Activated CD4-positive, alpha-beta T cell treated with anti-CD3 and anti-CD28 coated beads for 36 hours (primary cell): ENCODE measurements at regions not wholly inside any gene's neighbourhood (a gene's known extent, or its start where the extent isn't known, plus 50 kb on each side); places are given as distances from the start of the nearest gene placed in this dataset.

Experiments
- ATAC-seq: fragments of 200-7000 bp; cut with Tn5 transposase; one replicate; pipeline ENCODE4 v1.10.0; 2021; ENCODE audit warnings: mild to moderate bottlenecking, moderate library complexity
- CTCF ChIA-PET: fragments of 350-600 bp; sonication (Branson Sonifier 250); formaldehyde crosslinking; loops from one replicate; lab custom pipeline; 2021; ENCODE audit warnings: antibody characterized with exemption; lab: Charles Lee
- POLR2A ChIA-PET: fragments of 350-600 bp; sonication (Branson Sonifier 250); formaldehyde crosslinking; loops from one replicate; lab custom pipeline; 2021; ENCODE audit warnings: antibody characterized with exemption, inconsistent platforms; lab: Charles Lee
- DNase-seq: peaks from one replicate; pipeline ENCODE4 v3.0.0-alpha.2; 2020
- H3K27ac Mint-ChIP-seq: one replicate; pipeline ENCODE4 v1.8.0; 2021; ENCODE audit warnings: mixed read lengths
- H3K27me3 Mint-ChIP-seq: one replicate; pipeline ENCODE4 v1.8.0; 2021; ENCODE audit warnings: mixed read lengths
- H3K36me3 Mint-ChIP-seq: one replicate; pipeline ENCODE4 v1.8.0; 2021; ENCODE audit warnings: low read depth, mixed read lengths
- H3K4me1 Mint-ChIP-seq: one replicate; pipeline ENCODE4 v1.8.0; 2021; ENCODE audit warnings: mixed read lengths
- H3K4me3 Mint-ChIP-seq: one replicate; pipeline ENCODE4 v1.8.0; 2021; ENCODE audit warnings: mild to moderate bottlenecking, moderate library complexity, mixed read lengths
- H3K9me3 Mint-ChIP-seq: one replicate; pipeline ENCODE4 v1.8.0; 2021; ENCODE audit warnings: low read depth, mixed read lengths
- intact Hi-C, 2 experiments: fragments of 100-400 bp; cut with DNase I in 1 of 2; cut with micrococcal nuclease in 1 of 2; formaldehyde crosslinking; loops; one replicate each; pipeline versions ENCODE4 v1.14.2 to v1.15.1; 2022 to 2024; cut with DNase I, micrococcal nuclease

GRCh38 chr9:81371824-81372223 is 317.5 kb downstream of the TLE1 start:
- H3K36me3 Mint-ChIP-seq: no peaks in the 10 kb centered on the region
- DNase-seq: no peak
- H3K27me3 Mint-ChIP-seq: no peaks in the 10 kb centered on the region
- POLR2A ChIA-PET: no interaction called here
- no peak overlapping the region for H3K4me3 Mint-ChIP-seq
- CTCF ChIA-PET: no interaction called here
- H3K9me3 Mint-ChIP-seq: peaks cover 2% of the 10 kb centered on the region
- intact Hi-C loops: no loop called here
- no peaks in the 10 kb centered on the region for H3K4me1 Mint-ChIP-seq
- ATAC-seq: no peak
- no peak overlapping the region for H3K27ac Mint-ChIP-seq

- ChIA-PET CTCF (no interaction called here), POLR2A (no interaction called here)
- Mint-ChIP-seq H3K9me3 (peaks cover 2% of the 10 kb centered on the region), H3K4me1 (no peaks in the 10 kb centered on the region), H3K4me3 (no peak overlapping the region), H3K27ac (no peak overlapping the region), H3K27me3 (no peaks in the 10 kb centered on the region), H3K36me3 (no peaks in the 10 kb centered on the region)
- no peak for ATAC-seq
- intact Hi-C loops: no loop called here
- no peak for DNase-seq
Measured at GRCh38 chr9:81370650-81371049, 318.7 kb downstream of the TLE1 start.

GRCh38 chr9:81370096-81370495 is 319.3 kb downstream of the TLE1 start:
- H3K27me3 Mint-ChIP-seq: no peaks in the 10 kb centered on the region
- POLR2A ChIA-PET: no interaction called here
- ATAC-seq (no peak), DNase-seq (no peak)
- intact Hi-C loops: no loop called here
- peaks cover 2% of the 10 kb centered on the region for H3K9me3 Mint-ChIP-seq
- no peak overlapping the region for H3K4me3 Mint-ChIP-seq
- H3K36me3 Mint-ChIP-seq: no peaks in the 10 kb centered on the region
- no peak overlapping the region for H3K27ac Mint-ChIP-seq
- H3K4me1 Mint-ChIP-seq: no peaks in the 10 kb centered on the region
- CTCF ChIA-PET: no interaction called here

DNA sequence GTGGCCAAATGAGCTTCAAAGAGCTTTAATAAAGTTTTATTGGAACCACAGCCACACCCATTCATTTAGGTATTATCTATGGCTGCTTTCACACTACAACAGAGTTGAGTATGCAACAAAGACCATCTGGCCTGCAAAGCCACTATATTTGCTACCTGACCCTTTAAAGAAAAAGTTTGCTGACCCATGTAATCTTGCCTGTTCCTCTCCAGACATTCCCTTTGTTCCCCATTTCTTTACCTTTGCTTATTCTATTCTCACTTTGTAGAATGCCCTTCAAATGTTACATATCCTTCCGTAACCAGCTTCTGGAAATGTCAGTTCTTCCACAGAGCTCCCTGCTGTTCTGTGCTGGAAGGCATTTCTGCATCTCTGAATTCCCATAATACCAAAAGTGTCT is 320.2 kb downstream of the TLE1 start:
- H3K4me1 Mint-ChIP-seq: no peaks in the 10 kb centered on the region
- no peak for ATAC-seq
- H3K4me3 Mint-ChIP-seq: no peak overlapping the region
- ChIA-PET CTCF (no interaction called here), POLR2A (no interaction called here)
- no peak for DNase-seq
- no peak overlapping the region for H3K27ac Mint-ChIP-seq
- peaks cover 12% of the 10 kb centered on the region for H3K9me3 Mint-ChIP-seq
- no peaks in the 10 kb centered on the region for H3K27me3 Mint-ChIP-seq
- no peaks in the 10 kb centered on the region for H3K36me3 Mint-ChIP-seq
- intact Hi-C loops: no loop called here

DNA sequence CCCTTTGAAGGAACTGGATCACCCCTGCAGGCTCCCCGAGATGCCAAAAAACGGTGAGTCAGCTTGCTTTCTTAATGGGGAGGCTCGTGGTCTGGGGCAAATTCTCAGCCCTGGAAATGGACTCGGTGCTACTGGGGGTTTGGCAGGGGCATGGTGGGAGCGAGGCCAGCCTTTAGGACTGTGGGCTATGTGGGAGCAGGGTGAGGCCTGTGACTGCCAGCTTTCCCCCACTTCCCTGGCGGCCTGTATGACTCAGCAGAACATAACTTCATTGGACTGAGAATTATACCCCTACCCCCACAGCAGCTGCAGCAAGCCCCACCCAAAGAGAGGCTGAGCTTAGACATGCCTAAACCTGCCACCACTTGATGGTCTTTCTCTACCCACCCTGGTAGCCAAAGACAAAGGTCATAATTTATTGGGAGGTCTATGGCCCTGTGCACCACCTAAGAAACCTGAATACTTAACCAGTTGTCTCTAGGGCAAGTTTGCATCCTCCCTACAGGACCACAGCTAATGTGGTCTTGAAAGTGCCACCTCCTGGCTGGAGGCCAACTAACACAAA is 325.3 kb downstream of the TLE1 start:
- ATAC-seq: no peak
- ChIA-PET POLR2A (interaction anchor here (0.6 kb wide), 1 partner anchor 454 kb away, joined by 4 read pairs; no protein-coding TSS in a partner anchor), CTCF (no interaction called here)
- no peak overlapping the region for H3K27ac Mint-ChIP-seq
- H3K27me3 Mint-ChIP-seq: no peaks in the 10 kb centered on the region
- peaks cover 16% of the 10 kb centered on the region for H3K9me3 Mint-ChIP-seq
- H3K36me3 Mint-ChIP-seq: no peaks in the 10 kb centered on the region
- intact Hi-C loops: no loop called here
- no peak overlapping the region for H3K4me3 Mint-ChIP-seq
- DNase-seq: no peak
- H3K4me1 Mint-ChIP-seq: no peaks in the 10 kb centered on the region

GRCh38 chr9:81361296-81361695 is 328.1 kb downstream of the TLE1 start:
- Mint-ChIP-seq H3K9me3 (peaks cover 13% of the 10 kb centered on the region), H3K27ac (no peak overlapping the region), H3K4me3 (no peak overlapping the region), H3K4me1 (no peaks in the 10 kb centered on the region), H3K36me3 (no peaks in the 10 kb centered on the region), H3K27me3 (no peaks in the 10 kb centered on the region)
- intact Hi-C loops: no loop called here
- ATAC-seq: no peak
- DNase-seq: no peak
- ChIA-PET CTCF (interaction anchor here (0.6 kb wide), 1 partner anchor 936 kb away, joined by 3 read pairs; no protein-coding TSS in a partner anchor), POLR2A (no interaction called here)

GRCh38 chr9:81351166-81351565 is 338.2 kb downstream of the TLE1 start:
- DNase-seq (no peak), ATAC-seq (no peak)
- no peak overlapping the region for H3K4me3 Mint-ChIP-seq
- intact Hi-C loops: no loop called here
- H3K36me3 Mint-ChIP-seq: no peaks in the 10 kb centered on the region
- ChIA-PET POLR2A (no interaction called here), CTCF (no interaction called here)
- no peaks in the 10 kb centered on the region for H3K4me1 Mint-ChIP-seq
- no peaks in the 10 kb centered on the region for H3K9me3 Mint-ChIP-seq
- no peaks in the 10 kb centered on the region for H3K27me3 Mint-ChIP-seq
- no peak overlapping the region for H3K27ac Mint-ChIP-seq

DNA sequence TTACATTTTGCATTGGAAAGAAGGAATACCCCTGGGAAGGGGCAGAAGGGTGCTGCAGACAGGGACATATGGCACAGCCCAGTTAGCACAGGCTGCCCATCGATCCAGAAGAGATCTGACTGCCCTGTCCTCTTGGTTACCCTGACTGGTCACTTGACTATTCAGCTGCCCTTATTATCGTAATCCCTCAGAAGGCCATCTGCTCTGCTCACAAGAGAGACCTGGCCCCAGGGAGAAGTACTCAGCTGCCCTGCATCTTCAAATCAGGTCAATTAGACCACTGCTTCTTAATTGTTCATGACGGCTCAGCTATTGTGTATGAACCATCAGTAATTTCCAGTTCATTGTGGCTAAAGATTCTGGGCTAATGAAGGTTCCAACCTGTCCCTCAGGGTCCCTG is 345.0 kb downstream of the TLE1 start:
- H3K4me3 Mint-ChIP-seq: no peak overlapping the region
- ATAC-seq (no peak), DNase-seq (no peak)
- H3K4me1 Mint-ChIP-seq: no peaks in the 10 kb centered on the region
- H3K9me3 Mint-ChIP-seq: no peaks in the 10 kb centered on the region
- no peaks in the 10 kb centered on the region for H3K36me3 Mint-ChIP-seq
- ChIA-PET CTCF (no interaction called here), POLR2A (no interaction called here)
- no peaks in the 10 kb centered on the region for H3K27me3 Mint-ChIP-seq
- H3K27ac Mint-ChIP-seq: no peak overlapping the region
- intact Hi-C loops: no loop called here

DNA sequence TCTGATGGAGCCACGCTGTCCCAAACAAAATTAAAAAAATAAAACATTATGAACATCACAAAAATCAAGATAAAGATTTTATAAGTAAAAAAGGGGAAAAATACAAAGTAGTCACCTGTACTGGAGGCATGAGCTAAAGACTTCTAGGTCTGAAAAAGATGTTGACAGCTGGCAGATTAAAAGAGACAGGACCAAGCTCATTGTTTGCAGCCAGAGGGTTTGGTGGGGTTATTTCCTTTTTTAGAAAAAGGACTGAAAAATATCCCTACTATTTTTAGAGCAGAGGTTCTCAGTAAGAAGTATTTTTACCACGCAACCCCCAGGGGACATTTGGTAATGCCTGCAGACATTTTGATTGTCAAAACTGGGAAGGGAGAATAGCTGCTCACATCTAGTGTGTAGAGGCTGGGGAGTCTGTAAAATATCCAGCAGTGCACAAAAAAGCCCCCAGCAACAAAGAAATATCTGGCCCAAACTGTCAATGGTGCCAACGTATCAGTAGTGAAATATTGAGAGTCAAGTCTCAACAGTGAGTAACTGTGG is 353.4 kb downstream of the TLE1 start:
- no peak overlapping the region for H3K27ac Mint-ChIP-seq

DNA sequence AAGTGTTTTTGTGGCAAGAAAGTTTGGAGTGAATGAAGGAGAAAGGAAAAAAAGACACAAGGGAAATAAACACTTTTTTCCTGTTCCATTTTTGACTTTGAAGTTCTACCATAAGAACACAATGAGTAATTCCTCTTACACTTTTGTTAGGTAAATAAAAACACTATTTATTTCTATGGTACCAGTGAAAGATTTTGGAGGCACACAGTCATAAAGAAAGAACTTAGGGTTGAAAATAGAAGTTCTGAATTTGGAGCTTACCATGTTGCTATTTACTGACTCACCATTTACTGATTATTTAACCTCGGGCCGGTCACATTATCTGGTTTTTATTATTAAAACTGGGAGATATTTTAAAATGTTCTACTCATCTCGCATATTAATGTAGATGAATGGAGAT is 367.8 kb downstream of the TLE1 start:
- Mint-ChIP-seq H3K9me3 (peaks cover 17% of the 10 kb centered on the region), H3K4me3 (no peak overlapping the region), H3K27ac (no peak overlapping the region), H3K36me3 (no peaks in the 10 kb centered on the region), H3K27me3 (no peaks in the 10 kb centered on the region), H3K4me1 (no peaks in the 10 kb centered on the region)
- intact Hi-C loops: no loop called here
- ChIA-PET CTCF (no interaction called here), POLR2A (no interaction called here)
- ATAC-seq: no peak
- DNase-seq: no peak

More for the DNA sequence above, 353.4 kb downstream of the TLE1 start:
- Mint-ChIP-seq H3K4me1 (no peaks in the 10 kb centered on the region), H3K27me3 (no peaks in the 10 kb centered on the region), H3K4me3 (no peak overlapping the region), H3K36me3 (no peaks in the 10 kb centered on the region), H3K9me3 (peaks cover 10% of the 10 kb centered on the region)
- DNase-seq (no peak), ATAC-seq (no peak)
- ChIA-PET CTCF (no interaction called here), POLR2A (no interaction called here)
- intact Hi-C loops: no loop called here

GRCh38 chr9:81320909-81321482 is 368.4 kb downstream of the TLE1 start:
- Mint-ChIP-seq H3K36me3 (no peaks in the 10 kb centered on the region), H3K27ac (no peak overlapping the region), H3K9me3 (peaks cover 15% of the 10 kb centered on the region), H3K4me1 (no peaks in the 10 kb centered on the region), H3K4me3 (no peak overlapping the region), H3K27me3 (no peaks in the 10 kb centered on the region)
- ChIA-PET CTCF (no interaction called here), POLR2A (no interaction called here)
- ATAC-seq (no peak), DNase-seq (no peak)
- intact Hi-C loops: no loop called here

DNA sequence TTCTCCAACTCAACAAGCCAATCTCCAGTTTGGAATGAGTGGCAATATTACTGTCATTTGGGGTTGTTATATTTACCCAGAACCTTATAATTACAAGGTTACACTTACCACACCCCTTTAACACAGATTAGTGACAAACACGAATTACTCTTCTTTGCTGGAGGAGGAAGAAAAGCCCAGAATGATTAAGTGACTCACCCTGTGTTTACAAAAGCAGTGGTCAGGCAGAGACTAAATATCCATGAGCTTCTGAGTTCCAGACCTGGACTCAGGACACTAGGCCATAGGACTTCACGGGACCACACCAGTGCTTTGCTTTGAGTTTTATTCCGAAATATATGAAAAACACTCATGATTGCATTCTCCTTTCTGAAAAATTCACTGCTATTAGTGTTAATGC is 370.8 kb downstream of the TLE1 start:
- CTCF ChIA-PET: no interaction called here

More for the DNA sequence above, 370.8 kb downstream of the TLE1 start:
- Mint-ChIP-seq H3K9me3 (peaks cover 7% of the 10 kb centered on the region), H3K36me3 (no peaks in the 10 kb centered on the region), H3K27me3 (no peaks in the 10 kb centered on the region), H3K4me1 (no peaks in the 10 kb centered on the region), H3K27ac (no peak overlapping the region), H3K4me3 (no peak overlapping the region)
- no peak for ATAC-seq
- no peak for DNase-seq
- intact Hi-C loops: no loop called here
- POLR2A ChIA-PET: no interaction called here
